HCT116 (cell line): ENCODE measurements at regions not wholly inside any gene's neighbourhood (a gene's known extent, or its start where the extent isn't known, plus 50 kb on each side); places are given as distances from the start of the nearest gene placed in this dataset.

Experiments
- CTCF ChIP-seq, 3 experiments: fragments of 200-600 bp in 1 of 3; sonication (generic) in 1 of 3; IDR thresholded peaks in 2 of 3; conservative IDR thresholded peaks in 1 of 3; 2 replicates each; pipeline ENCODE4 v1.5.1; 2012 to 2017; ENCODE audit warnings: low read depth in 2 of 3, low read length in 2 of 3, antibody characterized with exemption in 1 of 3, borderline replicate concordance in 1 of 3, control low read depth in 1 of 3, mild to moderate bottlenecking in 1 of 3, mixed read lengths in 1 of 3, mixed run types in 1 of 3, moderate library complexity in 1 of 3; ENCODE audit not compliant: insufficient read depth in 1 of 3
- EZH2 ChIP-seq: fragments of 200-600 bp; sonication (generic); IDR thresholded peaks from 2 replicates; pipeline ENCODE4 v1.6.1; 2017; ENCODE audit warnings: antibody characterized with exemption, mixed run types
- EZH2phosphoT487 ChIP-seq: fragments of 200-600 bp; IDR thresholded peaks from 2 replicates; pipeline ENCODE4 v1.6.1; 2018; ENCODE audit warnings: antibody characterized with exemption, borderline replicate concordance
- JUND ChIP-seq: IDR thresholded peaks from 2 replicates; pipeline ENCODE4 v1.6.1; 2012
- POLR2A ChIP-seq: IDR thresholded peaks from 2 replicates; pipeline ENCODE4 v1.7.0; 2011; ENCODE audit warnings: borderline replicate concordance; ENCODE audit not compliant: insufficient read depth, insufficient read length; ENCODE audit errors: extremely low read depth
- TF ChIP-seq, protein P1 (sequence below): IDR thresholded peaks from 2 replicates; pipeline ENCODE4 v1.6.1; 2012

DNA sequence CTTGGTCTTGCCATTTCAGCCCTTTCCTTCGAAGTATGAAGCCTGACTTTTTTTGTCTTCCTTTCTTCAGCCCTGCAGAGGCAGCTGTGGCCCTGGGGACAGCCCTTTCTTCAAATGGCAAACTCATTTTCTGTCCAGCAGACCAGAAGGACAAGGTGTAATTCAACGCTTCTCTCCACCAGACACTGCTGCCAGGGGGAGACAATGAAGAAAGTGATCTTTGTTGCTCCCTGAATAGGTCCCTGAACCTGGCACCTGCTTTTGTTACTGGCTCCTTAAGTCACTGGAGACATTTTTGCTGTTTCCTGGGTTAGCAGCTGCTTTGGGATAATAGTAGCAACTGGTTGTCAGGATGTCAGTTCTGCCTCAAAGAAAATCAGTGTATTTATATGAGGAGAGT lies 50.8 kb upstream of the MACF1 start:
- TF ChIP-seq EZH2: no peak
- no peak for TF ChIP-seq CTCF (IDR thresholded peaks at IDR 0.05 in 2 of 3, conservative IDR thresholded peaks at IDR 0.05 in 1 of 3; ENCODE audit: borderline replicate concordance in 1 of 3, insufficient read depth in 1 of 3, low read depth in 2 of 3, low read length in 2 of 3)
- TF ChIP-seq, protein P1, sequence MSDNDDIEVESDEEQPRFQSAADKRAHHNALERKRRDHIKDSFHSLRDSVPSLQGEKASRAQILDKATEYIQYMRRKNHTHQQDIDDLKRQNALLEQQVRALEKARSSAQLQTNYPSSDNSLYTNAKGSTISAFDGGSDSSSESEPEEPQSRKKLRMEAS: no peak
- no peak for TF ChIP-seq POLR2A
- TF ChIP-seq JUND: no peak
- TF ChIP-seq EZH2phosphoT487: no peak
